KOPT-K1 (cell line): ENCODE measurements at regions not wholly inside any gene's neighbourhood (a gene's known extent, or its start where the extent isn't known, plus 50 kb on each side); places are given as distances from the start of the nearest gene placed in this dataset.
"Not testable (repeated sequence)": the region's sequence is repeated elsewhere in the genome, so short reads cannot be mapped to it uniquely, and the experiment has no call there.

Experiments
- H3K27ac ChIP-seq: fragments of 200-600 bp; sonication (generic); 2 replicates; pipeline ENCODE4 v1.5.1; 2016; ENCODE audit warnings: antibody characterized with exemption, mild to moderate bottlenecking, low read depth, low read length; ENCODE audit not compliant: poor library complexity, severe bottlenecking
- H3K36me3 ChIP-seq: fragments of 200-600 bp; sonication (generic); 2 replicates; pipeline ENCODE4 v1.5.1; 2017; ENCODE audit warnings: antibody characterized with exemption, mild to moderate bottlenecking, low read length, moderate library complexity; ENCODE audit not compliant: insufficient read depth
- H3K9me3 ChIP-seq: fragments of 200-600 bp; sonication (generic); 2 replicates; pipeline ENCODE4 v1.5.1; 2017; ENCODE audit warnings: antibody characterized with exemption, low read length, mild to moderate bottlenecking; ENCODE audit not compliant: insufficient read depth, poor library complexity, severe bottlenecking

GRCh38 chr15:21730427-21731405 lies 146.8 kb downstream of the POTEB start:
- not testable (repeated sequence) for H3K9me3 ChIP-seq, H3K27ac ChIP-seq, H3K36me3 ChIP-seq

GRCh38 chr15:21724988-21725387 lies 152.5 kb downstream of the POTEB start:
- H3K36me3 ChIP-seq, H3K27ac ChIP-seq, H3K9me3 ChIP-seq: not testable (repeated sequence)

- H3K9me3 ChIP-seq, H3K27ac ChIP-seq, H3K36me3 ChIP-seq: not testable (repeated sequence)
These were observed 156.4 kb downstream of the POTEB start for GRCh38 chr15:21721115-21721514.

DNA sequence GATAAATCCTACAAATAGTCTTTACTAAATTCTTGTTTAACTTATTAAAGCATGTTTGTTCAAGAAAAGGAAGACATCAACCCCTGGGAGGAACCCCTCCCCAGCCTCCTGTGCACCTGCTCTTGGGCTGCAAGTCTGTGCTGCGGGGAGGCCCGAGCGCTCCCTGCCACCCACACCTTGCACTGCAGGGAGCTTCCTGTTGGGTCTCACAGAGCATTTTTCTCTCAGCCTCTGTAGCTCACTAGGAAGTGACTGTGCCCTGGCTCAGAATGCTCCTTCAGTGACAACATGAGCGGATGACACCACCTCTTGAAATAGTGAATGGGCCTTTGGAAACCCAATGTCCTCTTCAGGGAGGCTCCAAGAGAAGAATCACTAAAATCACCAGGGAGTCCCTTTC lies 158.8 kb downstream of the POTEB start:
- H3K27ac ChIP-seq, H3K9me3 ChIP-seq: not testable (repeated sequence)

GRCh38 chr15:21718108-21718507 lies 159.4 kb downstream of the POTEB start:
- not testable (repeated sequence) for H3K27ac ChIP-seq, H3K36me3 ChIP-seq, H3K9me3 ChIP-seq

More for the DNA sequence above, 158.8 kb downstream of the POTEB start:
- H3K36me3 ChIP-seq, result not testable (repeated sequence)

DNA sequence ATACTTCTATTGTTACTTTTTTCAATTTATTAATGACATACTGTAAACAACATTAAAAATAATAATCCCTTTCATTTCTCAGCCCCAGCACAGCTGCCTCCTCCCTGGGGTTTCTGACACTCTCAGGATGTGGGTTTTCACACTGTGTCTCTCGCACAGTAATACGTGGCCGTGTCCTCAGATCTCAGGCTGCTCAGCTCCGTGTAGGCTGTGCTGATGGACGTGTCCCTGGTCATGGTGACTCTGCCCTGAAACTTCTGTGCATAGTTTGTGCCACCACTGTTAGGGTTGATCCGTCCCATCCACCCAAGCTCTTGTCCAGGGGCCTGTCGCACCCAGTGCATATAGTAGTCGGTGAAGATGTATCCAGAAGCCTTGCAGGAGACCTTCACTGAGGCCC lies 159.9 kb downstream of the POTEB start:
- H3K9me3 ChIP-seq, H3K27ac ChIP-seq: not testable (repeated sequence)

GRCh38 chr15:21705480-21705879 lies 172.1 kb downstream of the POTEB start:
- not testable (repeated sequence) for H3K9me3 ChIP-seq, H3K27ac ChIP-seq, H3K36me3 ChIP-seq

More for the DNA sequence above, 159.9 kb downstream of the POTEB start:
- H3K36me3 ChIP-seq, result not testable (repeated sequence)

DNA sequence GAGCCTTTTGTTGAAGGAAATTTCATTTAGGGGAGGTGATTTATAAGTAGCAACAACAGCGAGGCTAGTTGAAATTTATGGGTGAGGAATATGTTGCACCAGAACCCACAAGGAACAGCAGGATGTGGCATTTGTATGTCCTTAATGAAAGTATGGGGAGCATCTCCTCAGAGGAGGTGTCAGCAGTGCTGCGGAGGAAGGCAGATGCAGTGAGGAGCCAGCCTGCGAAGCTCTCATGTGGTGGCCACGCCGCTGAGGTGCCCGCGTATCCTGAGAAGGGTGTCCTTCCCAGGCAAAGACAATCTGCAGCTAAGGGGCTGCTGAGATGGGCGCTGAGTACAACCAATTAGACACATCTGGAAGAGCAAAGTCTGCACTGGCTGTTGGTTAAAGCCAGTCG lies 178.9 kb downstream of the POTEB start:
- H3K9me3 ChIP-seq, H3K36me3 ChIP-seq, H3K27ac ChIP-seq: not testable (repeated sequence)

DNA sequence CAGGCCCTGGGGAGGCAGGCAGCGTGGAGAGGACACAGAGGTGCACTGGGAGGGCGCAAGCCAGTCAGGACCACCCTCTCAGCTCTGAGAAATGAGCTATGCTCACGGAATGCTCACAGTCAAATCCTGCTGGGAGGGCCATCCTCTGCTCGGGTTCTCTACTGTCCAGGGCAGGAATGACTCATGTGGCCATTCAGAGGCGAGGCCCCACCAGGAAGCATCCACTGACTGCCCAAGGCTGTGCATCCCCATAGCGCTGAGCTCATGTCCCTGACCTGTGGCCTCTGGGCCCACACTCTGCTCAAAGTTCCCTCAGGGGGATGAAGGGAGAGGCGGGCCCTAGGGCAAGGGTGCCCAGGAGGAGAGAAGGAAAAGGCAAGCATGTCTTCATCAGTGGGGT lies 182.4 kb downstream of the POTEB start:
- not testable (repeated sequence) for H3K36me3 ChIP-seq, H3K9me3 ChIP-seq, H3K27ac ChIP-seq

- H3K36me3 ChIP-seq, H3K27ac ChIP-seq, H3K9me3 ChIP-seq: not testable (repeated sequence)
These were observed 184.9 kb downstream of the POTEB start for GRCh38 chr15:21692471-21693102.

DNA sequence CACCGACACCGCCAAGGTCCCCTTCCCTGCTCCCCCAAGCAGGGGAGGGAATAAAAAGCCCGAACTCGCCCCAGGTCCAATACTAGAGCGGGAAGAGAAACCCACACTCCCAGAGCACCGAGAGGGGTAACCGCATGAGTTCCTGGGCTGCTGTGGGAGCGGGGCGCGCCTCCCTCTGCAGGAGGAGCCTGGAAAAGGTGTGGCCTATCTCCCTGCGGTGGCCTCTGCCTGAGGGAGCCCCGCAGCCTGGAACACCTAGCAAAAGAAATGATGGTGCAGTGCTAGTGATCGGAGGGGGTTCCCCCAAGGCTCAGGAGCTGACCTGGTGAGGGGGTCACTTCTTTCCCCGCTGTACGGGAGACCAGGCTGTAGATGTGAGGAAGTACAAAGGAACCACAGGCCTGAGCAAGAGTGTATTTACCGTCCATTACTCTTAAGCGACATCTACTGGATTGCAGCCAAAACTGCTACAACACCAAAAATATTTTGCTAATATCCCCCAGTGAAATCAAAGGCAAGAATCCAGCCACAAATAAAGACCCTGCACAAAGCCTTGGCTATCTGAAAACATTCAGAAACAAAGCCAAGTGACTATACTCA lies 216.6 kb upstream of the POTEB3 start:
- not testable (repeated sequence) for H3K9me3 ChIP-seq, H3K27ac ChIP-seq, H3K36me3 ChIP-seq

DNA sequence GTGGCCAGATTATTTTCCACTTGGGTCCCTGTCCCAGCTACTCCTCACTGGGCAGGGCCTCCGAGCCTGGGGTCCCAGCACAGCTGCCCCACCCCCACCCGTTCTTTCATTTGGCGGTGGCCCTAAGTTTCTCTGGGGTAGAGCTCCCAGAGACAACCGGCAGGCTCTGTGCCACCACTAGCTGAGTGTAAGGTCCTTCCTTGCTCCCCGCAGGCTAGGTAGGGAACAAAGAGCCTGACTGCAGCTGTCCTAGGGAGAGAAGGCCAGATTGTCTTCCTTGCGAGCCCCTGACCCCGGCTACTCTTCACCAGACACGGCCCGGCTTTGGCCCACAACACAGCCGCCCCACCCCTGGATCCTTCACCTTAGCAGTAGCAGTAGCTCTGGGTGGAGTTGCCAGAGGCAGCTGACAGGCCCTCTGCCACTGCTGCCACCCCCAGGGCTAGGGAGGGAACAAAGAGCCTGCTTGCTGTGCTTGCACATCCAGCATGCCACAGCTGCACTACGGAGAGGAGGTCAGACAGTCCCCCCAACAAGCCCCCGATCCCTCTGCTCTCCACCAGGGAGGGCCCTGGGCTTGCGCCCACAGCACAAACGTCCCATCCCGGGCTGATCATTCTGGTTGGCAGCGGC lies 215.9 kb upstream of the POTEB3 start:
- H3K9me3 ChIP-seq, H3K36me3 ChIP-seq: not testable (repeated sequence)
- H3K27ac ChIP-seq, result peak overlapping the region; percentile 31

DNA sequence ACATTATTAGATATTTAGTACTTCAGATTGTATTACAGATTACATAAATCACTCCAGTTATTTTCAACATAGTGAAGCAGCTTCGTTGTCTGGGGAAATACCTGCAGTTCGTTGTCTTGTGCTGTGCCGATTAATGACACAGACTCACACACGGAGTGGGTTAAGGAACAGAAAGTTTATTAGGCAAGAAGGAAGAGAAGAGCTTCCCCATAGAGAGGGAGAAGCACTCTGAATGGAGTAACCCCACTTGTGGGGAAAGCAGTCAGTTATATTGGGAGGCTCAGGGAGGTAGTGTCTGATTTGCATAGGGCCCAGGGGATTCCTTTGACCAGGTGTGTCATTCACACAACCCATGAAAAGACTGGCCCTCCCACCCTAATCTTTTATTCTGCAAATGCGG lies 213.4 kb upstream of the POTEB3 start:
- not testable (repeated sequence) for H3K27ac ChIP-seq, H3K9me3 ChIP-seq, H3K36me3 ChIP-seq

- H3K9me3 ChIP-seq, H3K36me3 ChIP-seq, H3K27ac ChIP-seq: not testable (repeated sequence)
These were observed 198.5 kb upstream of the POTEB3 start for GRCh38 chr15:21638770-21639169.

- H3K36me3 ChIP-seq, H3K9me3 ChIP-seq, H3K27ac ChIP-seq: not testable (repeated sequence)
These were observed 186.4 kb upstream of the POTEB3 start for GRCh38 chr15:21626694-21627093.
